Hepatocyte (in vitro differentiated cells): ENCODE measurements at regions not wholly inside any gene's neighbourhood (a gene's known extent, or its start where the extent isn't known, plus 50 kb on each side); places are given as distances from the start of the nearest gene placed in this dataset.

Experiments
- DNase-seq: peaks from one replicate; pipeline ENCODE4 v3.0.0-alpha.2; 2016; ENCODE audit warnings: low spot score
- H2AFZ ChIP-seq: fragments of 200-600 bp; sonication (generic); 2 replicates; pipeline ENCODE4 v1.6.0; 2016; ENCODE audit warnings: antibody characterized with exemption, mild to moderate bottlenecking
- H3K27ac ChIP-seq: fragments of 200-600 bp; sonication (generic); 2 replicates; pipeline ENCODE4 v1.5.1; 2016; ENCODE audit warnings: mild to moderate bottlenecking
- H3K27me3 ChIP-seq: fragments of 200-600 bp; sonication (generic); 2 replicates; pipeline ENCODE4 v1.6.1; 2016
- H3K36me3 ChIP-seq: fragments of 200-600 bp; sonication (generic); replicated peaks from 2 replicates; pipeline ENCODE4 v1.5.1; 2016; ENCODE audit warnings: low read depth; ENCODE audit not compliant: insufficient read depth
- H3K4me1 ChIP-seq: fragments of 200-600 bp; sonication (generic); 2 replicates; pipeline ENCODE4 v1.5.1; 2016; ENCODE audit warnings: mild to moderate bottlenecking, moderate library complexity; ENCODE audit not compliant: insufficient read depth
- H3K4me2 ChIP-seq: fragments of 200-600 bp; sonication (generic); 2 replicates; pipeline ENCODE4 v1.6.0; 2016
- H3K4me3 ChIP-seq: fragments of 200-600 bp; sonication (generic); 2 replicates; pipeline ENCODE4 v1.5.1; 2016; ENCODE audit warnings: mild to moderate bottlenecking
- H3K79me2 ChIP-seq: fragments of 200-600 bp; sonication (generic); 2 replicates; pipeline ENCODE4 v1.6.0; 2017; ENCODE audit warnings: mild to moderate bottlenecking
- H3K9me2 ChIP-seq: fragments of 200-600 bp; sonication (generic); replicated peaks from 2 replicates; pipeline ENCODE4 v1.6.0; 2017; ENCODE audit warnings: mild to moderate bottlenecking; ENCODE audit not compliant: insufficient read depth
- H3K9me3 ChIP-seq: fragments of 200-600 bp; sonication (generic); 2 replicates; pipeline ENCODE4 v1.5.1; 2016; ENCODE audit warnings: low read depth, mild to moderate bottlenecking
- H4K20me1 ChIP-seq: fragments of 200-600 bp; sonication (generic); 2 replicates; pipeline ENCODE4 v1.6.0; 2016; ENCODE audit warnings: mild to moderate bottlenecking; ENCODE audit not compliant: insufficient read depth, poor library complexity, severe bottlenecking
- EZH2 ChIP-seq: fragments of 200-600 bp; sonication (generic); IDR thresholded peaks from 2 replicates; pipeline ENCODE4 v1.6.1; 2016; ENCODE audit warnings: antibody characterized with exemption, mild to moderate bottlenecking, borderline replicate concordance
- EZH2phosphoT487 ChIP-seq: fragments of 200-600 bp; sonication (generic); IDR thresholded peaks from one replicate; pipeline ENCODE4 v1.6.1; 2018; ENCODE audit warnings: antibody characterized with exemption, mild to moderate bottlenecking, low read depth, moderate library complexity; ENCODE audit not compliant: unreplicated experiment, severe bottlenecking
- WGBS: methylation state at CpG from one replicate; pipeline ENCODE4 v1.1.6; 2016; ENCODE audit warnings: low lambda C conversion rate; ENCODE audit errors: missing lambda C conversion rate; 5-methylcytosine and 5-hydroxymethylcytosine counted together
- TF ChIP-seq, protein P1 (sequence below): fragments of 200-600 bp; sonication (generic); IDR thresholded peaks from 2 replicates; pipeline ENCODE4 v1.5.1; 2016; ENCODE audit warnings: antibody characterized with exemption, mild to moderate bottlenecking; ENCODE audit not compliant: poor library complexity

DNA sequence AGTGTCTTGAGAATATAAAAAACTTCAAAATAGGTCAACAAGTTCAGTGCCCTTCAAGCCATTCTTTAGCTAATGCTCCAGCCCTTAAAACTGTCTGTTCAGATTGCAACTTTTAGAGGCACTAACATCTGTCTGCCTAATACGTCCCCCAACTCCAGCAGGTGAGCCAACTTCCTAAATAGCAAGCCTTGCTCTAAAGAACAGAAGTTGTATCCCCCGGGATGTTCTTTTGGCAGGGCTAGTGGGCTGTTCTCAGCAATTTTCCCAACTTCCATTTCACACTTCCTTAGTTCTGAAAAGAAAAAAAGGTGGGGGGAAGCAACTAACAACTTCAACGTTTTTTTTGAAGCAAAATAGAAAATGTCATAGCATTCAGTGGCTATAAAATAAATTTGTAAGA is 290.0 kb upstream of the PTCHD4 start:
- Histone ChIP-seq H2AFZ (no peak overlapping the region), H3K36me3 (no peaks in the 10 kb centered on the region), H3K4me3 (no peak overlapping the region), H3K9me2 (no peaks in the 10 kb centered on the region), H3K27me3 (no peaks in the 10 kb centered on the region), H3K9me3 (no peaks in the 10 kb centered on the region), H3K4me1 (no peaks in the 10 kb centered on the region), H3K4me2 (no peak overlapping the region), H3K79me2 (no peaks in the 10 kb centered on the region), H4K20me1 (no peaks in the 10 kb centered on the region), H3K27ac (no peak overlapping the region)
- DNase-seq: no peak
- 75% methylated on average over 3 of the region's 3 CpGs for WGBS
- TF ChIP-seq, protein P1, sequence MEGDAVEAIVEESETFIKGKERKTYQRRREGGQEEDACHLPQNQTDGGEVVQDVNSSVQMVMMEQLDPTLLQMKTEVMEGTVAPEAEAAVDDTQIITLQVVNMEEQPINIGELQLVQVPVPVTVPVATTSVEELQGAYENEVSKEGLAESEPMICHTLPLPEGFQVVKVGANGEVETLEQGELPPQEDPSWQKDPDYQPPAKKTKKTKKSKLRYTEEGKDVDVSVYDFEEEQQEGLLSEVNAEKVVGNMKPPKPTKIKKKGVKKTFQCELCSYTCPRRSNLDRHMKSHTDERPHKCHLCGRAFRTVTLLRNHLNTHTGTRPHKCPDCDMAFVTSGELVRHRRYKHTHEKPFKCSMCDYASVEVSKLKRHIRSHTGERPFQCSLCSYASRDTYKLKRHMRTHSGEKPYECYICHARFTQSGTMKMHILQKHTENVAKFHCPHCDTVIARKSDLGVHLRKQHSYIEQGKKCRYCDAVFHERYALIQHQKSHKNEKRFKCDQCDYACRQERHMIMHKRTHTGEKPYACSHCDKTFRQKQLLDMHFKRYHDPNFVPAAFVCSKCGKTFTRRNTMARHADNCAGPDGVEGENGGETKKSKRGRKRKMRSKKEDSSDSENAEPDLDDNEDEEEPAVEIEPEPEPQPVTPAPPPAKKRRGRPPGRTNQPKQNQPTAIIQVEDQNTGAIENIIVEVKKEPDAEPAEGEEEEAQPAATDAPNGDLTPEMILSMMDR: no peak
- TF ChIP-seq EZH2 (no peak), EZH2phosphoT487 (no peak)

DNA sequence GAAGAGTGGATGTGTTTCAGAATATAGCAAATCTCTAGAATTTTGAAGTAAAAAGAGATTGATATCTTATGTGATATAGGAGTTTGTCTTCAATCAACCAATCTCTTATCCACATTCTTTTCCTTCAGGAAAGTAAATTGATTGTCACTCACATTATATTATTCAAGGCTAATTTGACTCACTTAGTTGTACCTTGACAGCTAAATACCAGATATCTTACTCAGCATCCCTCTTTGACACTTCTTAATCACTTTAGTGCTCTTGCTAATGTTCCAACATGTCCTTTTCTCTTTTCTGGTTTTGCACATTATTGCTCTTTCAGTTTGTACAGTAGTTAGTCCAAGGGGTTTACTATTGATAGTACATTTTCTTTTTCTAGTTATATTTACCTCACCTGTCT is 286.9 kb upstream of the PTCHD4 start:
- Histone ChIP-seq H3K27me3 (no peaks in the 10 kb centered on the region), H3K4me2 (no peak overlapping the region), H3K79me2 (no peaks in the 10 kb centered on the region), H3K9me3 (no peaks in the 10 kb centered on the region), H3K36me3 (no peaks in the 10 kb centered on the region), H4K20me1 (no peaks in the 10 kb centered on the region), H3K4me1 (no peaks in the 10 kb centered on the region), H2AFZ (no peak overlapping the region), H3K4me3 (no peak overlapping the region), H3K27ac (no peak overlapping the region), H3K9me2 (no peaks in the 10 kb centered on the region)
- TF ChIP-seq EZH2: no peak
- TF ChIP-seq, protein P1: no peak
- no peak for TF ChIP-seq EZH2phosphoT487
- DNase-seq: no peak

DNA sequence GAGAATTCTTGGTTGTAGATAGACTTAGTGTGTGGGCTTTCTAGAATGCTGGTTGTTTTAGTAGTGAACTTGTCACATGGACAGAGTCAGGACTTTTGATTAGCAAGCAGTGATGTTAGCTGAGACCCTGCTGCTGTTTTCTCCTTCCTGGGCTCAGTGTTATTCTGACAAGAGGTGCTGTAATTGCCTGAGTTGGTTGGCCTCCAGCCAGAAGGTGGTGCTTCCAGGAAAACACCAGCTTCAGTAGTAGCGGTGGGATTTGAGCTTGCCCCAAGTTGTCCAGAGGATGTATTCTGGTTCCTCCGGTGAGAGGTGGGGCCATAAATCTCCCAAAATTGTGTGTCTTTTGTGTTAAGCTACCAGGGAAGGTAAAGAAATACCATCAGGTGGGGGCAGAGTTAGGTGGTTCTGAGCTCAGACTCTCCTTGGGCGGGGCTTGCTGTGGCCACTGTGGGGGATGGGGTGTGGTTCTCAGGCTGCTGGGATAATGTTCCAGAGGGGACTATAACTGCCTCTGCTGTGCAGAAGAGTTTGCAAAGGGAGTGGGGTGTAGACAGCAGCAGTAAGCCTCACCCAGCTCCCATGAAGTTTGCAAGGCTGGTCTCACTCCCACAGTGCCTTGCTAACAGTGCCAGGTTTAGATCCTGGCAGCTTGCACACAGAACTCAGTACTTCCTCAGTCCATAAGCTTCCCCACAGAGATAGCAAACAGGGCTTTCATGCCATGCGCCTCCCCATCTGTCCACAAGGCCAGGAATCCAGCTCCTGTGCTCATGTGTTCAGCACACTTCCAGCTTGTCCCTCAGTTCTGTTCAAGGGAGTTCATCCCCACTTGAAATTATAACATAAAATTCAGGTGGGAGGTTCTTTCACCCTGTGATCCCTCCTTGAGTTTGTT is 278.4 kb upstream of the PTCHD4 start:
- Histone ChIP-seq H3K27ac (no peak overlapping the region), H2AFZ (no peak overlapping the region)

More for the DNA sequence above, 278.4 kb upstream of the PTCHD4 start:
- no peak for DNase-seq
- Histone ChIP-seq H3K27me3 (no peaks in the 10 kb centered on the region), H3K9me3 (no peaks in the 10 kb centered on the region), H3K4me3 (no peak overlapping the region), H3K36me3 (no peaks in the 10 kb centered on the region), H3K4me1 (no peaks in the 10 kb centered on the region), H3K79me2 (no peaks in the 10 kb centered on the region), H3K9me2 (no peaks in the 10 kb centered on the region), H3K4me2 (no peak overlapping the region), H4K20me1 (no peaks in the 10 kb centered on the region)
- TF ChIP-seq EZH2phosphoT487: no peak
- TF ChIP-seq, protein P1: no peak
- no peak for TF ChIP-seq EZH2
- 90% methylated on average over 4 of the region's 4 CpGs for WGBS
